NOMO-1 treated with DMSO at 0.1 percent for 48 hours (cell line): ENCODE measurements at regions not wholly inside any gene's neighbourhood (a gene's known extent, or its start where the extent isn't known, plus 50 kb on each side); places are given as distances from the start of the nearest gene placed in this dataset.

Experiments
- DNase-seq: peaks from one replicate; lab custom pipeline; 2025; ENCODE audit not compliant: unreplicated experiment; lab: John Stamatoyannopoulos, UW

- DNase-seq: no peak
These were observed 52.9 kb upstream of the FSHR start for GRCh38 chr2:49207204-49207603.
